Neural crest cell (in vitro differentiated cells): ENCODE measurements at regions not wholly inside any gene's neighbourhood (a gene's known extent, or its start where the extent isn't known, plus 50 kb on each side); places are given as distances from the start of the nearest gene placed in this dataset.

Source experiments
- DNase-seq: peaks from one replicate; pipeline ENCODE4 v3.0.0; 2021; ENCODE audit warnings: low read depth, mixed read lengths, low spot score
- H3K27ac Mint-ChIP-seq: one replicate; pipeline ENCODE4 v1.8.0; 2021; ENCODE audit warnings: mild to moderate bottlenecking, mixed read lengths; ENCODE audit not compliant: unreplicated experiment
- H3K27me3 Mint-ChIP-seq: 2 replicates; pipeline ENCODE4 v1.8.0; 2021; ENCODE audit warnings: low read depth, mild to moderate bottlenecking, mixed read lengths
- H3K36me3 Mint-ChIP-seq: 2 replicates; pipeline ENCODE4 v1.8.0; 2021; ENCODE audit warnings: low read depth, mild to moderate bottlenecking, mixed read lengths
- H3K4me1 Mint-ChIP-seq: 2 replicates; pipeline ENCODE4 v1.8.0; 2021; ENCODE audit warnings: mixed read lengths
- H3K4me3 Mint-ChIP-seq: one replicate; pipeline ENCODE4 v1.8.0; 2021; ENCODE audit warnings: mild to moderate bottlenecking, mixed read lengths
- H3K9me3 Mint-ChIP-seq: 2 replicates; pipeline ENCODE4 v1.8.0; 2021; ENCODE audit warnings: mixed read lengths
- TF ChIP-seq, protein P1 (sequence below): fragments of 200-600 bp; sonication (generic); conservative IDR thresholded peaks from 2 replicates; pipeline ENCODE4 v1.5.0; 2021; ENCODE audit warnings: antibody characterized with exemption, mild to moderate bottlenecking

DNA sequence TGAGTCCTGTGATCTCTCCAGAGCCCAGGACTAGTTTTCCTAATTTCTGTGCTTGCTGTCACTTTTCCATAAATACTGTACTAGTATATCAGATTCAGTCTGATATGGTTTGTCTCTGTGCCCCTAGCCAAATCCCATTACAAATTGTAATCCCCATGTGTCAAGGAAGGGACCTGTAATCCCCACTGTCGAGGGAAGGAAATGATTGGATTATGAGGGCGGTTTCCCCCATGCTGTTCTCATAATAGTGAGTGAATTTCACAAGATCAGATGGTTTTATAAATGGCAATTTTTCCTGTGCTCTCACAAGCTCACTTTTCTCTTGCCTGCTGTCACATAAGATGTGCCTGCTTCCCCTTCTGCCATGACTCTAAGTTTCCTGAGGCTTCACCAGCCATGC, 54.8 kb upstream of the IFRD1 start:
- TF ChIP-seq, protein P1, sequence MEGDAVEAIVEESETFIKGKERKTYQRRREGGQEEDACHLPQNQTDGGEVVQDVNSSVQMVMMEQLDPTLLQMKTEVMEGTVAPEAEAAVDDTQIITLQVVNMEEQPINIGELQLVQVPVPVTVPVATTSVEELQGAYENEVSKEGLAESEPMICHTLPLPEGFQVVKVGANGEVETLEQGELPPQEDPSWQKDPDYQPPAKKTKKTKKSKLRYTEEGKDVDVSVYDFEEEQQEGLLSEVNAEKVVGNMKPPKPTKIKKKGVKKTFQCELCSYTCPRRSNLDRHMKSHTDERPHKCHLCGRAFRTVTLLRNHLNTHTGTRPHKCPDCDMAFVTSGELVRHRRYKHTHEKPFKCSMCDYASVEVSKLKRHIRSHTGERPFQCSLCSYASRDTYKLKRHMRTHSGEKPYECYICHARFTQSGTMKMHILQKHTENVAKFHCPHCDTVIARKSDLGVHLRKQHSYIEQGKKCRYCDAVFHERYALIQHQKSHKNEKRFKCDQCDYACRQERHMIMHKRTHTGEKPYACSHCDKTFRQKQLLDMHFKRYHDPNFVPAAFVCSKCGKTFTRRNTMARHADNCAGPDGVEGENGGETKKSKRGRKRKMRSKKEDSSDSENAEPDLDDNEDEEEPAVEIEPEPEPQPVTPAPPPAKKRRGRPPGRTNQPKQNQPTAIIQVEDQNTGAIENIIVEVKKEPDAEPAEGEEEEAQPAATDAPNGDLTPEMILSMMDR, result no peak
- Mint-ChIP-seq H3K27me3 (peaks cover 20% of the 10 kb centered on the region), H3K9me3 (no peaks in the 10 kb centered on the region), H3K36me3 (no peaks in the 10 kb centered on the region), H3K4me3 (peak overlapping the region; percentile 2), H3K27ac (no peak overlapping the region), H3K4me1 (peaks cover 8% of the 10 kb centered on the region)
- DNase-seq, result no peak

DNA sequence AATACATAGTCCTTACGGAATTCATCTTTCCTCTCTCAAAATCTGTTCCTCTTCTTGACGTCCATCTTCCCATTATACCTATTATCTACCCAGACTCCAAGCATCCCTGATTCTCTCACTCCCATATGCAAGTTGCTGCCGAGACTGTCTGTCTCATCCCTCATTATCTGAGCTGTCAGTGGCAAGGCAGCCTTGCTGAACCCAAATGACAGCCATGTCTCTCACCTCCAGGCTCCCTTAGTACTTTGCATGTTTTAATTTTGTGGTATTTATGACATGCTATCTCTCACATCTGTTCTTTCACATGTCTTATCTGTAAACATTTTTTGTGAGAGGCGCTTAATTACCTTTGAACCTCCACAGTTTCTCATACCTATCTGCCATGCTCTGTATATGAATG, 54.4 kb upstream of the IFRD1 start:
- TF ChIP-seq, protein P1, result no peak
- Mint-ChIP-seq H3K36me3 (no peaks in the 10 kb centered on the region), H3K27ac (no peak overlapping the region), H3K4me1 (peaks cover 8% of the 10 kb centered on the region), H3K4me3 (peak overlapping the region; percentile 2), H3K27me3 (peaks cover 20% of the 10 kb centered on the region), H3K9me3 (no peaks in the 10 kb centered on the region)
- no peak for DNase-seq

DNA sequence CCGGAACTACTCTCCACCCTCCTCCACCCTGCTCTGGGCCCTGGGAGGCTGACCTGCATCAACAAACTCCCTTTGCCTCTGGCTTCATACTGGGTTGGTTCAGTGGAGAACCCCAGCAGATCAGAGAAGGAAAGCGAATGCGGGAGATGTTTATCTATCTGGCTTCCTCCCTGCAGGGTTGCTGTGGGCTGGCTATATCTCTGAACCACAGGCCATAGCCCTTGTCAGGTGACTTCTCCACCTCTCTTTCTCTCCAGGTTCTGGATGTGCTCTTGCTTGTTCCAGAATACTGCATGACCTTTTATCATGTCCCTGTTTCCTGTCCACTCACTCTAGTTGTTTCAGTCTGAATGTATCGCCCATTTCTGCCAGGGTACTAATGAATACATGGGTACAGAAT, 51.7 kb upstream of the IFRD1 start:
- Mint-ChIP-seq H3K4me3 (no peak overlapping the region), H3K27me3 (peaks cover 20% of the 10 kb centered on the region), H3K36me3 (no peaks in the 10 kb centered on the region), H3K9me3 (no peaks in the 10 kb centered on the region), H3K27ac (no peak overlapping the region), H3K4me1 (no peaks in the 10 kb centered on the region)
- no peak for DNase-seq
- TF ChIP-seq, protein P1, result no peak

DNA sequence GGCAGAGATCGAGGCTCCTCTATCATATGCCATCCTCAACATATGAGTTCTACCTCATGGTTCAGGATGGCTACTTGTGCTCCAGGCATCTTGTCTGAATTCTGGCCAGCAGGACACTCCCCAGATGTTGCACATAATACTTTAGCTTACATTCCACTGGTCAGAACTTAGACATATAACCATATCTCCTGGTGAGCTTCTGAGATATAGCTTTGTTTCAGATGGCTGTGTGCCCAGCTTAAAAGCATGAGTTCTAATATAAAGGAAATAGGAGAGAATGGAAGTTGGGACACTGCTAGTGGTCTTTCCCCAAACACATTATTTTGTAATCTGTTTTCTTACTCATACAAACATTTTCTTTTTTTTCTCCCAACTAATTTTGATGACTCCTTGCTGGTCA, 50.8 kb upstream of the IFRD1 start:
- Mint-ChIP-seq H3K4me1 (no peaks in the 10 kb centered on the region), H3K4me3 (no peak overlapping the region), H3K27me3 (peaks cover 20% of the 10 kb centered on the region), H3K27ac (no peak overlapping the region), H3K9me3 (no peaks in the 10 kb centered on the region), H3K36me3 (no peaks in the 10 kb centered on the region)
- TF ChIP-seq, protein P1, result no peak
- no peak for DNase-seq

DNA sequence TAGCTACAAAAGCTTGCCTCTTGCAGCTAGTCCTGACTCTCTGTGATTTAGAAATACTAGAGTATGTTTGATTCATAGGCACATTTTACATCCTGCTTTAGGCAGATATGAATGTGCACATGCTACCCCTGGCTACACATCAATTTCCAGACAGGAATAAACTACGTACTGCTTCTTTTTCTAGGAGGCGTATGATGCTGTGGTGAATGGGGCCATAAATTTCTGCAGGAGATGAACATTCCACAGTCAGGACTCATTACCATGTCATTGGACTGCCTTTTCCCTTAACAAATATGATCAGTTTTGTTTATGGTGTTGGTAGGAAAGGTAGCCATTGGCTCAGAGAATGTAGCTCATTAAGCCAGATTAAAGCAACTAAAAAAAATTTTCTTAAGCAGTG, 50.1 kb upstream of the IFRD1 start:
- no peak overlapping the region for H3K27ac Mint-ChIP-seq
- TF ChIP-seq, protein P1, result no peak
- H3K4me1 Mint-ChIP-seq, result no peaks in the 10 kb centered on the region
- H3K36me3 Mint-ChIP-seq, result no peaks in the 10 kb centered on the region
- no peak for DNase-seq
- no peak overlapping the region for H3K4me3 Mint-ChIP-seq
- peaks cover 20% of the 10 kb centered on the region for H3K27me3 Mint-ChIP-seq
- no peaks in the 10 kb centered on the region for H3K9me3 Mint-ChIP-seq
